ENCODE measurements at regions not wholly inside any gene's neighbourhood (a gene's known extent, or its start where the extent isn't known, plus 50 kb on each side); places are given as distances from the start of the nearest gene placed in this dataset.
"Not testable (repeated sequence)": the region's sequence is repeated elsewhere in the genome, so short reads cannot be mapped to it uniquely, and the experiment has no call there.

DNA sequence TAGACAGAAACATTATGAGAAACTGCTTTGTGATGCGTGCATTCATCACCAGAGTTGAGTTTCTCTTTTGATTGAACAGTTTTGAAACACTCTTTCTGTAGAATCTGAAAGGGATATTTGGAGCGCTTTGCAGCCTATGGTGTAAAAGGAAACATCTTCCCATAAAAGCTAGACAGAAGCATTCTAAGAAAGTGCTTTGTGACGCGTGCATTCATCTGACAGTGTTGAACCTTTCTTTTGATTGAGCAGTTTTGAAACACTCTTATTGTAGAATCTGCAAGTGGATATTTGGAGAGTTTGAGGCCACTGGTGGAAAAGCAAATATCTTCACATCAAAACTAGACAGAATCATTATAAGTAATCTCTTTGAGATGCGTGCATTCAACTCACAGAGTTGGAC, 3131.6 kb downstream of the TUBA3C start:
- peak in 1 of 5 donors; percentile 6 for DNase-seq
- H3K4me3 ChIP-seq (ENCODE audit: low read length in 3 of 3); H3K27ac ChIP-seq (ENCODE audit: low read depth in 2 of 2, low read length in 2 of 2); intact Hi-C loops (cut with DNase I); H3K9ac ChIP-seq (ENCODE audit: low read length in 3 of 3); H3K9me3 ChIP-seq (ENCODE audit: control insufficient read depth in 2 of 3, insufficient read depth in 1 of 3, low read length in 3 of 3); H3K4me1 ChIP-seq (ENCODE audit: control insufficient read depth in 2 of 3, insufficient read depth in 2 of 3, low read depth in 1 of 3, low read length in 3 of 3); H3K36me3 ChIP-seq (ENCODE audit: control insufficient read depth in 2 of 3, insufficient read depth in 3 of 3, low read length in 3 of 3); FAIRE-seq; H3K27me3 ChIP-seq (ENCODE audit: control insufficient read depth, insufficient read depth, low read length): not testable (repeated sequence)

DNA sequence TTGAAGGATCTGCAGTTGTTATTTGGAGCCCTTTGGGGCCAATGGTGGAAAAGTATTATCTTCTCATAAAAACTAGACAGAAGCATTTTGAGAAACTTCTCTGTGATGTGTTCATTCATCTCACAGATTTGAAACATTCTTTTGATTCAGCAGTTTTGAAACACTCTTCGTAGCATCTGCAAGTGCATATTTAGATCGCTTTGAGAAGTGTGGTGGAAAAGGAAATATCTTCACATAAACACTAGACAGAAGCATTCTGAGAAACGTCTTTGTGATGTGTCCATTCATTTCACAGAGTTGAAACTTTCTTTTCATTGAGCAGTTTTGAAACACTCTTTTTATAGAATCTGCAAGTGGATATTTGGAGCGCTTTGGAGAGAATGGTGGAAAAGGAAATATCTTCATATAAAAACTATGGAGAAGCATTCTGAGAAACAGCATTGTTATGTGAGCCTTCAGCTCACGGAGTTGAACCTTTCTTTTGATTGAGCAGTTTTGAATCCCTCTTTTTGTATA, 3164.1 kb downstream of the TUBA3C start:
- H3K9me3 ChIP-seq (ENCODE audit: control insufficient read depth in 2 of 3, insufficient read depth in 1 of 3, low read length in 3 of 3); H3K36me3 ChIP-seq (ENCODE audit: control insufficient read depth in 2 of 3, insufficient read depth in 3 of 3, low read length in 3 of 3); H3K4me1 ChIP-seq (ENCODE audit: control insufficient read depth in 2 of 3, insufficient read depth in 2 of 3, low read depth in 1 of 3, low read length in 3 of 3); FAIRE-seq; intact Hi-C loops (cut with DNase I); H3K27ac ChIP-seq (ENCODE audit: low read depth in 2 of 2, low read length in 2 of 2); DNase-seq; H3K9ac ChIP-seq (ENCODE audit: low read length in 3 of 3); H3K4me3 ChIP-seq (ENCODE audit: low read length in 3 of 3); H3K27me3 ChIP-seq (ENCODE audit: control insufficient read depth, insufficient read depth, low read length): not testable (repeated sequence)

DNA sequence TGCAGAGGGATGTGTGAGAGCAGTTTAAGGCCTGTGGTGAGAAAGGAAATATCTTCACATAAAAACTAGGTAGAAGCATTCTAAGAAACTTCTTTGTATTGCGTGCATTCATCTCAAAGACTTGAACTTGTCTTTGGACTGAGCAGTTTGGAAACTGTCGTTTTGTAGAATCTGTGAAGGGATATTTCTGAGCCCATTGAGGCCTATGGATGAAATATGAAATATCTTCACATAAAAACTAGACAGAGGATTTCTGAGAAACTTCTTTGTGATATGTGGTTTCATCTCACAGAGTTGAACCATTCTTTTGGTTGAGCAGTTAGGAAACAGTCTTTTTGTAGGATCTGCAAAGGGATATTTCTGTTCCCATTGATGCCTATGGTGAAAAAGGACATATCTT, 3173.4 kb downstream of the TUBA3C start:
- H3K27me3 ChIP-seq (ENCODE audit: control insufficient read depth, insufficient read depth, low read length); H3K4me1 ChIP-seq (ENCODE audit: control insufficient read depth in 2 of 3, insufficient read depth in 2 of 3, low read depth in 1 of 3, low read length in 3 of 3); H3K9me3 ChIP-seq (ENCODE audit: control insufficient read depth in 2 of 3, insufficient read depth in 1 of 3, low read length in 3 of 3); H3K27ac ChIP-seq (ENCODE audit: low read depth in 2 of 2, low read length in 2 of 2); DNase-seq; H3K4me3 ChIP-seq (ENCODE audit: low read length in 3 of 3); H3K9ac ChIP-seq (ENCODE audit: low read length in 3 of 3); FAIRE-seq; H3K36me3 ChIP-seq (ENCODE audit: control insufficient read depth in 2 of 3, insufficient read depth in 3 of 3, low read length in 3 of 3); intact Hi-C loops (cut with DNase I): not testable (repeated sequence)

Measured in kidney (tissue), 10 donors.